ENCODE measurements at regions not wholly inside any gene's neighbourhood (a gene's known extent, or its start where the extent isn't known, plus 50 kb on each side); places are given as distances from the start of the nearest gene placed in this dataset.

DNA sequence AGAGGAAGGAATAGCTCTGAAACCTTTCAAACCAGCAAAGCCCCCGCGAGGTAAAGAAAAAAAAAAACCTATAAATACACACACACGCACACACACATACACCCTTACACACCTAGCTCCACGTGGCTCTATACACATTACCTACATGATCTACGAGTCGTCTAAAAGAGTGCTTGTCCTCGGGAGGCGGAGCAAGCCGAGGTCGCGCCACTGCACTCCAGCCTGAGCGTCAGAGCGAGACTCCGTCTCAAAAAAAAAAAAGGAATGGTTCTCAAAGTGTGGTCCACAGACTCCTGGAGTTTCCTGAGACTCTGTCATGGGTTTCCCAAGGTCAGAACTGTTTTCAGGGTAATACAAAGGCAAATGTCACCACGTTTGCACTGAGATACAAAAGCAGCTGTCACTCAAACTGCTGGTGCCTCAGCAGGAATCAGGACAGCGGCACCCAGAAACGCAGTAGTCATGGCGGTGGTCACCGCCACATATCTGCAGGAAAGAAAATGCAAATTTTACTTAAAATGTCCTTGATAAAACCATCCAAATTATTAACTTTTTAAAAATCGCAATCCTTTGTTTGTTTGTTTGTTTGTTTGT is 130.0 kb upstream of the GPC1 start:
- Mint-ChIP-seq H3K4me3 (no peak overlapping the region), H3K36me3 (ENCODE audit: low read depth) (no peaks in the 10 kb centered on the region), H3K27ac (no peak overlapping the region), H3K4me1 (no peaks in the 10 kb centered on the region), H3K27me3 (peaks cover 31% of the 10 kb centered on the region)
- H3K9me3 ChIP-seq (ENCODE audit: control insufficient read depth, low read length, poor library complexity, severe bottlenecking) = no peaks in the 10 kb centered on the region
- no peak for ATAC-seq
- DNase-seq = no peak

DNA sequence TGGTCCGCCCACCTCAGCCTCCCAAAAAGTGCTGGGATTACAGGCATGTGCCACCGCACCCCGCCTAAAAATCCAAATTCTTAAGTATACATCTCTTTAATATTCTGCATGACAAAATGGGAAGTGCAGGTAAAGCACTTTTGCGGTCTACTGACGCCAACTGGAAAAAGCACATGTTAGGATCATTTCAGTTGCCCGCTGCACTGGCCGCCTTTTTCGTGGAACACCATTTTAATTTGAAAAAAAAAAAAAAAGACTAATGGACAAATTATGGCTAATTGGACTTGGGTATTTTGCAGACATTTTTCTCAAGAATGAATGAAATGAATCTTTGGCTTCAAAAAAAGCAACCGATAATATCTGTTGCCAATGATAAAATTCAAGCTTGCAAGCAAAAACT is 129.3 kb upstream of the GPC1 start:
- H3K4me3 Mint-ChIP-seq = no peak overlapping the region
- DNase-seq (no peak), ATAC-seq (no peak)
- H3K4me1 Mint-ChIP-seq = no peaks in the 10 kb centered on the region
- no peaks in the 10 kb centered on the region for H3K36me3 Mint-ChIP-seq (ENCODE audit: low read depth)
- peaks cover 31% of the 10 kb centered on the region for H3K27me3 Mint-ChIP-seq
- no peaks in the 10 kb centered on the region for H3K9me3 ChIP-seq (ENCODE audit: control insufficient read depth, low read length, poor library complexity, severe bottlenecking)
- no peak overlapping the region for H3K27ac Mint-ChIP-seq

DNA sequence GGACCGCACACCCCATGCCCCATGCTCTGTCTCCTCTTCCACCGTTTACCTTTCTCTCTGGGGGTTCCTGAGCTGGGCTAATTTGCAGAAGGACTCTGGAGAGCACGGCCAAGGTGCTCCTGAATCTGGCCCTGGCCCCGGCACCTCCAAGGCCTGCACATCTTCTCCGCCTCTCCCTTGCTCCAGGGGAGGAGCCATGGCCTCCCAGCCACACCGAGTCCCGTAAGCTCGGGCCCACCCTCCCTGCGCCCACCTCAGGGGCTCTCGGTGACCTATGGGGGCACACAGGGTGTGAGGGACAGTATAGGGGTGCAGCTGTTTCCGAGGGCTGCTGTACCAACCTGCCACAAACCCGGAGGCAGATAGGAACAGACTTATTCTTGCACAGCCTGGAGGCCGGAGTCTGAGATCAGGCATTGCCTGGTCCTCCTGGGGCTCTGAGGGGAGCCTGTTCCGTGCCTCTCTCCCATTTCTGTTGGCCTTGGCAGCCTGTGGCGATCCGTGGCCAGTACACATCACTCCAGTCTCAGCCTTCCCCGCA is 127.3 kb upstream of the GPC1 start:
- no peaks in the 10 kb centered on the region for H3K36me3 Mint-ChIP-seq (ENCODE audit: low read depth)
- H3K27me3 Mint-ChIP-seq = peaks cover 23% of the 10 kb centered on the region
- H3K27ac Mint-ChIP-seq = no peak overlapping the region
- no peaks in the 10 kb centered on the region for H3K9me3 ChIP-seq (ENCODE audit: control insufficient read depth, low read length, poor library complexity, severe bottlenecking)
- no peak overlapping the region for H3K4me3 Mint-ChIP-seq
- no peak for DNase-seq
- ATAC-seq = no peak
- no peaks in the 10 kb centered on the region for H3K4me1 Mint-ChIP-seq

DNA sequence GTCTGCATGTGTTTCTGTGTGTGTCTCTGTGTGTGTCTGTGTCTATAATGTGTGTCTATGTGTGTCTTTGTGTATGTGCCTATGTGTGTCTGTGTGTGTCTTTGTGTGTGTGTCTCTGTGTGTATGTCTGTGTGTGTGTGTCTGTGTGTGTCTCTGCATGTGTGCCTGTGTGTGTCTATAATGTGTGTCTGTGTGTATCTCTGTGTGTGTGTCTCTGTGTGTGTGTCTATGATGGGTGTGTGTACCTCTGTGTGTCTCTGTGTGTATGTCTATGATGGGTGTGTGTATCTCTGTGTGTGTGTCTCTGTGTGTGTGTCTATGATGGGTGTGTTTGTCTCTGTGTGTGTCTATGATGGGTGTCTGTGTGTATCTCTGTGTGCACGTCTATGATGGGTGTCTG is 126.2 kb upstream of the GPC1 start:
- H3K27ac Mint-ChIP-seq = no peak overlapping the region
- H3K27me3 Mint-ChIP-seq = peaks cover 14% of the 10 kb centered on the region
- no peaks in the 10 kb centered on the region for H3K9me3 ChIP-seq (ENCODE audit: control insufficient read depth, low read length, poor library complexity, severe bottlenecking)
- ATAC-seq = no peak
- no peaks in the 10 kb centered on the region for H3K4me1 Mint-ChIP-seq
- H3K4me3 Mint-ChIP-seq = no peak overlapping the region
- no peaks in the 10 kb centered on the region for H3K36me3 Mint-ChIP-seq (ENCODE audit: low read depth)
- no peak for DNase-seq

DNA sequence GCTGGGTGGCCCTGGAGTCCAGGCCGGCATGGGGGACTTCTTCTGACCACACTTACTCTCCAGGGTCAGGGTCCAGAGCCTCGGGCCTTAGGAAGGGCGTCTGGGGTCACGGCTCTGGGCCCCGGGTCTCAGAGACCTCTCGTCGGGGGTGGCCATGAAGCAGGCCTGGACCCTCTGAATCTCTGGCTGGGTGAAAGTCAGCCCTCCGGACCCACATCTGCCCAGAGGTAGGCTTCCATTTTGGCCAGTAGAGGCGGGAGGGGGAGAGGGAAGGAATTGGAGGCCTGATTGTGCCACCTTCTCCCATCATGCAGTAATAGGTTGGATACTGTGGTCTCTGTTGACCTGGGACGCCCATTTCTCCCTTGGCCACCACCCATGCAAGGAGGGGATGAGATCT is 125.3 kb upstream of the GPC1 start:
- no peaks in the 10 kb centered on the region for H3K9me3 ChIP-seq (ENCODE audit: control insufficient read depth, low read length, poor library complexity, severe bottlenecking)
- ATAC-seq (no peak), DNase-seq (no peak)
- Mint-ChIP-seq H3K36me3 (ENCODE audit: low read depth) (no peaks in the 10 kb centered on the region), H3K4me1 (no peaks in the 10 kb centered on the region), H3K4me3 (no peak overlapping the region), H3K27me3 (peaks cover 16% of the 10 kb centered on the region), H3K27ac (no peak overlapping the region)

DNA sequence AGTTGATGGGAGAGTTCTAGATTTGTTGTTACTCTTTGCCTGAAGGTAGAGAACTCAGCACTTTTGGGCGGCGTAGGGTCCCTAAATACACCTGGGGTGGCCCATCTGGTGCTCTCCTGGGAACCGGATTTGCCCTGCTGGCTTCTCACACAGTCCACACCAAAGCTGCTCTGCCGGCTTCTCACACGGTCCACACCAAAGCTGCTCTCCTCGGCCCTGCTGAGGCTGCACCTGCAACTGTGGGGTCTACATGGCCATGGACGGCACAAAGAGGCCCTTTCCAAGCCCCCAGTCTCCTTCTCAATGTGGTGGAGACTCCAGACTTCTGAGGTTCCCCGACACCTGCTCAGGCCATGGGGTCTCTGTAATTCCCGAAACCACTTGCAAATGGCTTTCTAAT is 124.8 kb upstream of the GPC1 start:
- Mint-ChIP-seq H3K27me3 (peaks cover 16% of the 10 kb centered on the region), H3K4me3 (no peak overlapping the region), H3K36me3 (ENCODE audit: low read depth) (no peaks in the 10 kb centered on the region), H3K4me1 (no peaks in the 10 kb centered on the region), H3K27ac (no peak overlapping the region)
- H3K9me3 ChIP-seq (ENCODE audit: control insufficient read depth, low read length, poor library complexity, severe bottlenecking) = no peaks in the 10 kb centered on the region
- ATAC-seq (no peak), DNase-seq (no peak)

DNA sequence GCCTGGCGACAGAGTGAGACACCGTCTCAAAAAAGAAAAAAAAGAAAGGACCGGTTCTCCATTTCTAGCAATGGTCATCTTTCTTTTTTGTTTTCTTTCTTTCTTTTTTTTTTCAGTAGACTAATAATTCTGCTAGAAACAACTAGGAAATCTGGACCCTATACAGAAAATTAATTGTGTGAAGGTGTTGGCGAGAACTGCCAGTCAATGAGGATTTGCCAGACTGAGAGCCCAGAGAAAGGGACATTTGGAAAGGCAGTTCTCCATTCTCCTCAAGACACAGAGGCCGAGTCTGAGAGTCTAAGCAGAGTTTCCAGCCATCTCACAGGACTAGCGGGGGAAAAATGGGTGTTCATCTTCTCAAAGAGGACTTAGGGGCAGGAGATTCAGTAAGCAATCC is 123.6 kb upstream of the GPC1 start:
- no peak for DNase-seq
- H3K9me3 ChIP-seq (ENCODE audit: control insufficient read depth, low read length, poor library complexity, severe bottlenecking) = no peaks in the 10 kb centered on the region

DNA sequence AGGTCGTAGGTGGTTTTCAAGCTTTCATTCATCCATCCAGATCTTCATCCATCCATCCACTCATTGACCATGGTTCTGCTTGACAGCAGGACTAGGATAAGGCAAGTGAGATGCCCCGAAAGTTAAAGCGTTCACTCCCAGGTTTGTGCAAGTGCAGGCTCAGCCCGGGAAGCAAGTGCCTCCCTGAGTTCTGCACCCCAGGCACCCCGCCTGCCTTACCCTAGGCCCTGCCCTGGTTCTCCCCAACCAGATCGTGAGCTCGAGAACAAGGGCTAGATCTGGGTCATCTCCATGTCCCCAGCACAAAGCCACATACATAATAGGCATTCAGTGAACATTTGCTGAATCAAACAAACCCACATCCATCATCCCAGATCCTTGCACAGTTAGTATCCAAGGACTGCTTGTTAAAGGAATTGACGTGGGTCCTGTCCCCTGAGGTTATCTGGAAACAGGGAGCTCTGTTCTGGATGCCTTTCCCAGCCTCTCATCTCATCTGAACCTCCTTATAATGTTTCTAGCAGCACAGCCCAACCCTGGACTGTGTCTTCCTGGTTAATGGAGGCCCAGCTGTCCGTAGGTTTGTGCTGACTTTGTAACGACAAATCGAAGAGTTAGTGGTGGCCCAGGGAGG is 116.1 kb upstream of the GPC1 start:
- no peaks in the 10 kb centered on the region for H3K36me3 Mint-ChIP-seq (ENCODE audit: low read depth)
- H3K4me3 Mint-ChIP-seq = no peak overlapping the region
- no peak for DNase-seq
- no peaks in the 10 kb centered on the region for H3K4me1 Mint-ChIP-seq
- no peaks in the 10 kb centered on the region for H3K9me3 ChIP-seq (ENCODE audit: control insufficient read depth, low read length, poor library complexity, severe bottlenecking)
- peaks cover 37% of the 10 kb centered on the region for H3K27me3 Mint-ChIP-seq
- no peak for ATAC-seq
- no peak overlapping the region for H3K27ac Mint-ChIP-seq

More for the DNA sequence above, 123.6 kb upstream of the GPC1 start:
- peaks cover 26% of the 10 kb centered on the region for H3K27me3 Mint-ChIP-seq
- no peaks in the 10 kb centered on the region for H3K4me1 Mint-ChIP-seq
- H3K4me3 Mint-ChIP-seq = no peak overlapping the region
- H3K27ac Mint-ChIP-seq = no peak overlapping the region
- ATAC-seq = no peak
- no peaks in the 10 kb centered on the region for H3K36me3 Mint-ChIP-seq (ENCODE audit: low read depth)

DNA sequence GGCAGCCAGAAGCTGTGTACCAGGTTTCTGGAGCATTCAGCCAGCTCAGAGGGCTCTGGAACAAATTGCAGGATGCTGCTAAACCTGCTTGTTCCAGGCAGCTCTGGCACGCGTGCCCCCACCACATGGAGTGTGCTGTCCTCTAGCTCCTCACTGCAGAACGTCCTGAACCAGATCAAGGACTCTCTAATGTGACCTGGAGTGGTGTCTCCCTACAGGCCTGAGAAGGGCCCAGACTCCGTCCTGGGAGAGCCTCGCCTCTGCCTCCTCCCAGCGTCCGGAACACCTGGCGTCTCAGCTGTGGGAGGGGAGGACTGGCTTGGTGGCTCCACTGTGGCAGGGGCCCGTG is 115.6 kb upstream of the GPC1 start:
- peaks cover 33% of the 10 kb centered on the region for H3K27me3 Mint-ChIP-seq
- H3K36me3 Mint-ChIP-seq (ENCODE audit: low read depth) = no peaks in the 10 kb centered on the region
- no peak overlapping the region for H3K4me3 Mint-ChIP-seq
- ATAC-seq = no peak
- DNase-seq = no peak
- no peaks in the 10 kb centered on the region for H3K9me3 ChIP-seq (ENCODE audit: control insufficient read depth, low read length, poor library complexity, severe bottlenecking)
- no peaks in the 10 kb centered on the region for H3K4me1 Mint-ChIP-seq
- H3K27ac Mint-ChIP-seq = no peak overlapping the region

DNA sequence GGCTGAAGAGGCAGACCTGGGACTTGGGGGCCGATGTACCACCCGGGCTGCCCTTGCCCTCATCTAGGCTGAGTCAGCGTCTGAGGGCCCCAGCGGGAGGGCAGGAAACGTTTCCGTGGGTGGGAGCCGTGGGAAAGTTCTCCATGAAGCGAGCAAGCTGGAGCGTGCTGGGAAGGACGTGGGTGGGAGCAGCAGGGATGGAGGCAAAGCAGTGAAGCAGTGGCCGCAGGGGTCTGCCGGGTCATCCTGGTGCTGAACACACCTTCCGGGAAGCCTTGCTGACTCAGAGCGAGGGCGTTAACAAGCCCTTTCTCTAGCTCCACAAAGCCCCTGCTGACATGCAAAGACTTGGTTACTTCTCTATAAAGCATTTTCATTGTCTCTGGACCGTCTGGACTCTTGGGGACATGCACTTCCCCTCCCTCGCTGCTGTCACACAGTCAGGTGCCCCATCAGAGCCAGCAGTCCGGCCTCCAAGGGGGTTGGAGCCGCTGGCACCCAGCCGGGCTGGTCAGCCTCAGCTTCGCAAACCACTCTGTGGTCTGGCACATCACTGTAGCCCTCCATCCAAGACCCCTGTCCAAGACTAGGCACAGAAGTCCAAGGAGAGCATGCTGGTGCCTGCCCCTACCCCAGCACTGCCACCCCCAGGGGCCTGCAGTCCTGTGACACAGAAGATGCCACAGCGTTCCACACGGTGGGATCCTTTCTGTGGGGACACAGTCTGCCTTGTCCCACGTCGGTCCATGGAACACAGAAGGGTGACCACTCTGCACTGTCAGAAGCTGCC is 115.1 kb upstream of the GPC1 start:
- no peak for DNase-seq
- Mint-ChIP-seq H3K4me1 (no peaks in the 10 kb centered on the region), H3K4me3 (no peak overlapping the region), H3K36me3 (ENCODE audit: low read depth) (no peaks in the 10 kb centered on the region), H3K27me3 (peaks cover 35% of the 10 kb centered on the region), H3K27ac (no peak overlapping the region)
- no peak for ATAC-seq
- no peaks in the 10 kb centered on the region for H3K9me3 ChIP-seq (ENCODE audit: control insufficient read depth, low read length, poor library complexity, severe bottlenecking)

DNA sequence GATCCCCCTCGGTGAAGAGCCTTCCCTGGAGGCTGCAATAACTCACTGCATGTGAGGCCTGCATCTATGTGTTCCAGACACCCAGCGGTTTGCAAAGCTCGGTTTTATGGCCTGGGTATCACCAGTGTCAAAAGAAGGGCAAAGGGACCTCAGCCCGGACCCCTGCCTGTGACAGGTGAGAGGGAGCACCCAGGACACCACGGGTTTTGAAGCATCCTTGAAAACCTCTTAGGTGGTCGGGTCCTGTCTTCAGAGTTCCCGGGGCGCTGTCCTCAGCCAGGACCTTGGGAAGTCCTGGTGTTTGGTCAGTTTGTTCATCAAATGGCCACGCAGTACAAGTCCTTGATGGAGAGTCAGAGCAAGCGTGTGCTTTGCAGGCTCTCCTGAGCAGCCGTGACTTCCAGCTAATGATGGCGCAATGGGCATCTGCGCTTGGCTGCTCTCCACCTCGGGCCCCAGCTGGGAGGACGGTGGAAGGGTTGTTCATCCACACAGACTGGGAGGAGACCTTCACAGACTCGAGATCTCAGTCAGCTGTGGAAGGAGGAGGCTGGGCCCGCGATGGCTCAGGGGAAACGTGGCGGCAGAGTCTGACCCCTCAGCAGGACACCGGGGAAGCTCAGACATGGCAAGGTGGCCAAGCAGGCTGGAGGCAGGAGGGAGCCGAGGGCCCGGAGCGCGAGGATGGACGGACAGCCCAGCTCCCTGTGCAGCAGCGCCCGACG is 113.1 kb upstream of the GPC1 start:
- Mint-ChIP-seq H3K4me3 (no peak overlapping the region), H3K27me3 (peaks cover 32% of the 10 kb centered on the region), H3K4me1 (no peaks in the 10 kb centered on the region), H3K27ac (no peak overlapping the region), H3K36me3 (ENCODE audit: low read depth) (no peaks in the 10 kb centered on the region)
- no peaks in the 10 kb centered on the region for H3K9me3 ChIP-seq (ENCODE audit: control insufficient read depth, low read length, poor library complexity, severe bottlenecking)
- no peak for DNase-seq
- no peak for ATAC-seq

DNA sequence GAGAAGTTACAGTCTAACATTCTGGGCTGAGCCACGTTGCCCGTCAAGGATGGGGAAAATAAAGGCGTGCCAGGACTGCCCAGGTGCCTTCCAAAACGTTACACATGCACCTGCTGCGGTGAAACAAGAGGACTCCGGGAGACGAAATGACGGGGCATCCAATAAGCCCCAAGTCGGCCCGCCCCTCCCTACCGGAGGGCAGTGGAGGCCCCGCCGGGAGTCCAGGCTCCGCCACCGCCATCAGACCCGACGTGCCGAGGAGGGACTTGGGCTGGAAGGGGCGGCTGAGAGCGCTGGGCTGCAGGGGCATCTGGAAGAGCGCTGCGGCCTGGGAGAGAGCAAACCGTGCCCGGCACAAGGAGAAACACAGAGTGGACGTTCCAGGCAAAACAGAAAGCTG is 112.5 kb upstream of the GPC1 start:
- ATAC-seq = no peak
- Mint-ChIP-seq H3K4me3 (no peak overlapping the region), H3K27me3 (peaks cover 31% of the 10 kb centered on the region), H3K27ac (no peak overlapping the region), H3K36me3 (ENCODE audit: low read depth) (no peaks in the 10 kb centered on the region), H3K4me1 (no peaks in the 10 kb centered on the region)
- no peaks in the 10 kb centered on the region for H3K9me3 ChIP-seq (ENCODE audit: control insufficient read depth, low read length, poor library complexity, severe bottlenecking)
- no peak for DNase-seq

DNA sequence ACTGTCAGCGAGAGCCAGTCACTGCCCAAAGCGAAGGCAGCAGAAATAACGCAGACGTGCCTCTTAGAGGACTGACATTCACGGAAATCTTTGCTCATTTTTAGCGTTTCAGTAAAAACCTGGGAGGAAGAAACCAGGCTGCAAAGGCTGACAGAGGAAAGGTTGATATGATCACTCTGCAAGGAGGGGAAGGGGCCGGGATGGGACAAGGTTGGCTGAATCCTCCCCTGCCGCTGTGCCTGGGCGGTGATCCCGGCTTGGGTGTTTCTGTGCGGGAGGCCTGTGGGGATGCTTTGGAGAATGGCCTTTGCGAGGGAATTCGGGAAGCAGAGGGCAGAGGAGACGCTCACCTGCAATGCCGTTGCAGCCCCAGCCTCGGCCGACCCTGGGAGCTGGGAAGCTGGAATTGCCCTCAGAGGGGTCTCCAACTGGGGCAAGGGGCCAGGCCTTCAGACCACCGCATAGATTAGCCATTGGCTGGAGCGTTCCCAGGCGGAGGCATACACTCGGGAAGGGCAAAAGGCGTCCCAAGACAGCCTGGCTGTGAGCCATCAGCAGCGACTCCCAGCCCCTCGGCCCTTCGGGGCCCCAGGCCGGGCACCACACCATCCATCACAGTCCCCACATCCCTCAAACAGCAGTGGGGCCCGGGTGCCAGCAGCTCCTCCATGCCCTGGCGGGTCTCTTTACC is 111.7 kb upstream of the GPC1 start:
- no peak overlapping the region for H3K27ac Mint-ChIP-seq
- no peak for DNase-seq
- H3K27me3 Mint-ChIP-seq = peaks cover 32% of the 10 kb centered on the region
- ATAC-seq = no peak
- no peaks in the 10 kb centered on the region for H3K9me3 ChIP-seq (ENCODE audit: control insufficient read depth, low read length, poor library complexity, severe bottlenecking)
- no peaks in the 10 kb centered on the region for H3K4me1 Mint-ChIP-seq
- no peak overlapping the region for H3K4me3 Mint-ChIP-seq
- peaks cover 2% of the 10 kb centered on the region for H3K36me3 Mint-ChIP-seq (ENCODE audit: low read depth)

Data from T-helper 17 cell (primary cell).